ENCODE measurements at regions not wholly inside any gene's neighbourhood (a gene's known extent, or its start where the extent isn't known, plus 50 kb on each side); places are given as distances from the start of the nearest gene placed in this dataset.

DNA sequence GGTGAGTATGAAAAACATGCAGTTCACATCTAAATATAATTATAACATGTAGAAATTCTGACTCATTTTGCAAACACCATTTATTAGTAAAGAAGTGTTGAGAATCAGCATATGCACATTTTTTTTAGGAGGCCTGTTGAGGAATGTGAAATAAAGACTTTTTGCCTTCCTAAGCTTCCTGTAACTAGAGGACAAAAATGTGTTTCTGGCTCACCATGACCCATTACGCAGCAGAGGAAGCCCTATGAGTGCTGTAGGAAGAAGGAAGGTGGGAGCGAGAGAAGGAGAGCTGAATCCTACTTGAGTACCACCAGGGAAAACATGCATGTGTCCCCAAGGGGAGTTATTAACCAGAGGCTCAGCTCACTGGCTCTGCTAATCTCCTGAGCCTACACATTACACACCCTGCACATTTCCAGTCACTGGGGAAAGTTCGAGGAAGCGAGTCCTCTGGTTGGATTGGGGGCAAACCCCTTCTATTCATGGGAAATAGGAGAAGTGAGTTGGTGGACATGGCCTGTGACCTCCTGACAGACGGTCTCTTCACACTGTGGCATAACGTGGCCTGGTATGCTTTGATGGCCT lies 540.5 kb upstream of the JAG1 start:
- H3K79me2 ChIP-seq (ENCODE audit: insufficient read depth, low read length): no peaks in the 10 kb centered on the region
- H3K27me3 ChIP-seq (ENCODE audit: insufficient read depth, low read length): no peaks in the 10 kb centered on the region
- no peaks in the 10 kb centered on the region for H3K36me3 ChIP-seq (ENCODE audit: control insufficient read depth in 1 of 2, insufficient read depth in 2 of 2, low read length in 2 of 2)
- CTCF ChIA-PET: interaction anchor here (1.2 to 1.7 kb wide), 2 partner anchors 9 kb away, joined by 5 to 7 read pairs; no protein-coding TSS in a partner anchor
- intact Hi-C loops (cut with micrococcal nuclease): no loop called here
- RAD21 ChIA-PET (ENCODE audit: low non-redundant PET in 1 of 2, low total read pairs in 2 of 2, uncharacterized antibody in 2 of 2, unreplicated experiment in 2 of 2): no interaction called here
- H3K4me2 ChIP-seq (ENCODE audit: low read length): no peak overlapping the region
- no peak overlapping the region for H3K9ac ChIP-seq (ENCODE audit: low read length)
- no peak overlapping the region for H3K4me3 ChIP-seq (replicated peaks in 1 of 2; ENCODE audit: low read depth in 1 of 2, low read length in 2 of 2)
- no peaks in the 10 kb centered on the region for H4K20me1 ChIP-seq (ENCODE audit: insufficient read depth)
- no TSS peak for BruUV-seq (replicated peaks)
- H3K9me3 ChIP-seq (ENCODE audit: control insufficient read depth in 1 of 2, insufficient read depth in 1 of 2, low read depth in 1 of 2, low read length in 2 of 2): no peaks in the 10 kb centered on the region
- ATAC-seq (no peak), DNase-seq (ENCODE audit: low read depth, low spot score) (no peak)
- H3K4me1 ChIP-seq (ENCODE audit: control insufficient read depth in 1 of 2, insufficient read depth in 2 of 2, low read length in 2 of 2): peaks cover 0 to under 1% of the 10 kb centered on the region in 2 experiments; a peak in 1 of 4 replicates
- no peaks in the 10 kb centered on the region for H3K9me2 ChIP-seq (ENCODE audit: insufficient read depth)
- no peak overlapping the region for H2AFZ ChIP-seq (ENCODE audit: low read depth, low read length, poor library complexity, severe bottlenecking)
- no peak for TF ChIP-seq TCF7L2 (IDR thresholded peaks at IDR 0.05; ENCODE audit: borderline replicate concordance, extremely low read depth, insufficient read depth, insufficient read length)
- no peak for TF ChIP-seq SIN3A (IDR thresholded peaks at IDR 0.05; ENCODE audit: low read depth)
- no peak for TF ChIP-seq EZH2phosphoT487 (IDR thresholded peaks at IDR 0.05; ENCODE audit: borderline replicate concordance)
- TF ChIP-seq FOSL1 (IDR thresholded peaks at IDR 0.05; ENCODE audit: low read depth): no peak
- no peak for TF ChIP-seq SP1 (IDR thresholded peaks at IDR 0.05; ENCODE audit: low read depth)
- TF ChIP-seq, protein P1, sequence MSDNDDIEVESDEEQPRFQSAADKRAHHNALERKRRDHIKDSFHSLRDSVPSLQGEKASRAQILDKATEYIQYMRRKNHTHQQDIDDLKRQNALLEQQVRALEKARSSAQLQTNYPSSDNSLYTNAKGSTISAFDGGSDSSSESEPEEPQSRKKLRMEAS (IDR thresholded peaks at IDR 0.05): no peak
- no peak for TF ChIP-seq EZH2 (IDR thresholded peaks at IDR 0.05)
- no peak for TF ChIP-seq ZNF274 (IDR thresholded peaks at IDR 0.05; ENCODE audit: low read depth, low read length)
- TF ChIP-seq, protein P2, sequence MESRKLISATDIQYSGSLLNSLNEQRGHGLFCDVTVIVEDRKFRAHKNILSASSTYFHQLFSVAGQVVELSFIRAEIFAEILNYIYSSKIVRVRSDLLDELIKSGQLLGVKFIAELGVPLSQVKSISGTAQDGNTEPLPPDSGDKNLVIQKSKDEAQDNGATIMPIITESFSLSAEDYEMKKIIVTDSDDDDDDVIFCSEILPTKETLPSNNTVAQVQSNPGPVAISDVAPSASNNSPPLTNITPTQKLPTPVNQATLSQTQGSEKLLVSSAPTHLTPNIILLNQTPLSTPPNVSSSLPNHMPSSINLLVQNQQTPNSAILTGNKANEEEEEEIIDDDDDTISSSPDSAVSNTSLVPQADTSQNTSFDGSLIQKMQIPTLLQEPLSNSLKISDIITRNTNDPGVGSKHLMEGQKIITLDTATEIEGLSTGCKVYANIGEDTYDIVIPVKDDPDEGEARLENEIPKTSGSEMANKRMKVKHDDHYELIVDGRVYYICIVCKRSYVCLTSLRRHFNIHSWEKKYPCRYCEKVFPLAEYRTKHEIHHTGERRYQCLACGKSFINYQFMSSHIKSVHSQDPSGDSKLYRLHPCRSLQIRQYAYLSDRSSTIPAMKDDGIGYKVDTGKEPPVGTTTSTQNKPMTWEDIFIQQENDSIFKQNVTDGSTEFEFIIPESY (IDR thresholded peaks at IDR 0.05; ENCODE audit: extremely low read depth, insufficient replicate concordance, low read length): no peak
- TF ChIP-seq ZFX (IDR thresholded peaks at IDR 0.05): no peak
- no peak for TF ChIP-seq POLR2A (IDR thresholded peaks at IDR 0.05; ENCODE audit: borderline replicate concordance, extremely low read depth, insufficient read depth, insufficient read length)
- TF ChIP-seq, protein P3, sequence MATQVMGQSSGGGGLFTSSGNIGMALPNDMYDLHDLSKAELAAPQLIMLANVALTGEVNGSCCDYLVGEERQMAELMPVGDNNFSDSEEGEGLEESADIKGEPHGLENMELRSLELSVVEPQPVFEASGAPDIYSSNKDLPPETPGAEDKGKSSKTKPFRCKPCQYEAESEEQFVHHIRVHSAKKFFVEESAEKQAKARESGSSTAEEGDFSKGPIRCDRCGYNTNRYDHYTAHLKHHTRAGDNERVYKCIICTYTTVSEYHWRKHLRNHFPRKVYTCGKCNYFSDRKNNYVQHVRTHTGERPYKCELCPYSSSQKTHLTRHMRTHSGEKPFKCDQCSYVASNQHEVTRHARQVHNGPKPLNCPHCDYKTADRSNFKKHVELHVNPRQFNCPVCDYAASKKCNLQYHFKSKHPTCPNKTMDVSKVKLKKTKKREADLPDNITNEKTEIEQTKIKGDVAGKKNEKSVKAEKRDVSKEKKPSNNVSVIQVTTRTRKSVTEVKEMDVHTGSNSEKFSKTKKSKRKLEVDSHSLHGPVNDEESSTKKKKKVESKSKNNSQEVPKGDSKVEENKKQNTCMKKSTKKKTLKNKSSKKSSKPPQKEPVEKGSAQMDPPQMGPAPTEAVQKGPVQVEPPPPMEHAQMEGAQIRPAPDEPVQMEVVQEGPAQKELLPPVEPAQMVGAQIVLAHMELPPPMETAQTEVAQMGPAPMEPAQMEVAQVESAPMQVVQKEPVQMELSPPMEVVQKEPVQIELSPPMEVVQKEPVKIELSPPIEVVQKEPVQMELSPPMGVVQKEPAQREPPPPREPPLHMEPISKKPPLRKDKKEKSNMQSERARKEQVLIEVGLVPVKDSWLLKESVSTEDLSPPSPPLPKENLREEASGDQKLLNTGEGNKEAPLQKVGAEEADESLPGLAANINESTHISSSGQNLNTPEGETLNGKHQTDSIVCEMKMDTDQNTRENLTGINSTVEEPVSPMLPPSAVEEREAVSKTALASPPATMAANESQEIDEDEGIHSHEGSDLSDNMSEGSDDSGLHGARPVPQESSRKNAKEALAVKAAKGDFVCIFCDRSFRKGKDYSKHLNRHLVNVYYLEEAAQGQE (IDR thresholded peaks at IDR 0.05; ENCODE audit: low read depth): no peak
- no peak for TF ChIP-seq ELF1 (IDR thresholded peaks at IDR 0.05; ENCODE audit: borderline replicate concordance, low read depth)
- TF ChIP-seq JUND (IDR thresholded peaks at IDR 0.05): no peak
- no peak for TF ChIP-seq POLR2AphosphoS5 (IDR thresholded peaks at IDR 0.05; ENCODE audit: low read depth, low read length)
- no peak for TF ChIP-seq SRF (IDR thresholded peaks at IDR 0.05; ENCODE audit: low read depth)
- no peak overlapping the region for H3K27ac ChIP-seq (ENCODE audit: low read depth, low read length)
- POLR2A ChIA-PET: interaction anchor here (0.9 kb wide), 1 partner anchor 9 kb away, joined by 3 read pairs; no protein-coding TSS in a partner anchor
